ENCODE measurements at regions not wholly inside any gene's neighbourhood (a gene's known extent, or its start where the extent isn't known, plus 50 kb on each side); places are given as distances from the start of the nearest gene placed in this dataset.

DNA sequence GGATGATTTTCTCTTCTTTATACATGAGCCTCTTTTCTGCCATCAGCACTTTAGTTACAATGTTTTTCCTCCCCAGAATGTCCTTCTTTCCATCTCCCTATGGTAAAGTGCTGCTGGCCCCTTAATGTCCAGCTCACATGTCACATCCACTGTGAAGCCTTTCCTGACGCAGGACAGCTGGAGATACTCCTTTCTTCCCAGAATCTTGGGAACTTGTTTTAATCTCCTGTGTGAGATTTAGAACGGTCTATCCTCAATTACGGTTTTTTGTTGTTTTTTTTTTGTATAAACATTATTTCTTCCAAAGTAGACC lies 147.7 kb upstream of the TSC22D2 start:
- Histone ChIP-seq H3K27me3 (no peaks in the 10 kb centered on the region), H3K4me3 (no peak overlapping the region), H3K27ac (peak overlapping the region; percentile 48 to 78 (median 70)), H3K9me3 (no peaks in the 10 kb centered on the region), H3K4me1 (peaks cover 0 to 28% (median 6%) of the 10 kb centered on the region in 4 donors), H3K36me3 (no peaks in the 10 kb centered on the region)
- intact Hi-C loops (cut with DNase I), result no loop called here
- ATAC-seq (no peak), DNase-seq (no peak)
- WGBS (ENCODE audit: insufficient coverage, low coverage, low lambda C conversion rate, missing lambda C conversion rate), result 73% methylated on average over 3 of the region's 3 CpGs
- TF ChIP-seq POLR2A (IDR thresholded peaks at IDR 0.05), result no peak
- TF ChIP-seq, protein P1, sequence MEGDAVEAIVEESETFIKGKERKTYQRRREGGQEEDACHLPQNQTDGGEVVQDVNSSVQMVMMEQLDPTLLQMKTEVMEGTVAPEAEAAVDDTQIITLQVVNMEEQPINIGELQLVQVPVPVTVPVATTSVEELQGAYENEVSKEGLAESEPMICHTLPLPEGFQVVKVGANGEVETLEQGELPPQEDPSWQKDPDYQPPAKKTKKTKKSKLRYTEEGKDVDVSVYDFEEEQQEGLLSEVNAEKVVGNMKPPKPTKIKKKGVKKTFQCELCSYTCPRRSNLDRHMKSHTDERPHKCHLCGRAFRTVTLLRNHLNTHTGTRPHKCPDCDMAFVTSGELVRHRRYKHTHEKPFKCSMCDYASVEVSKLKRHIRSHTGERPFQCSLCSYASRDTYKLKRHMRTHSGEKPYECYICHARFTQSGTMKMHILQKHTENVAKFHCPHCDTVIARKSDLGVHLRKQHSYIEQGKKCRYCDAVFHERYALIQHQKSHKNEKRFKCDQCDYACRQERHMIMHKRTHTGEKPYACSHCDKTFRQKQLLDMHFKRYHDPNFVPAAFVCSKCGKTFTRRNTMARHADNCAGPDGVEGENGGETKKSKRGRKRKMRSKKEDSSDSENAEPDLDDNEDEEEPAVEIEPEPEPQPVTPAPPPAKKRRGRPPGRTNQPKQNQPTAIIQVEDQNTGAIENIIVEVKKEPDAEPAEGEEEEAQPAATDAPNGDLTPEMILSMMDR (IDR thresholded peaks at IDR 0.05), result no peak

- Histone ChIP-seq H3K4me3 (no peak overlapping the region), H3K9me3 (no peaks in the 10 kb centered on the region), H3K27ac (peak overlapping the region; percentile 48 to 78 (median 70)), H3K4me1 (peaks cover 0 to 34% (median 9%) of the 10 kb centered on the region in 4 donors), H3K36me3 (no peaks in the 10 kb centered on the region), H3K27me3 (no peaks in the 10 kb centered on the region)
- WGBS (ENCODE audit: insufficient coverage, low coverage, low lambda C conversion rate, missing lambda C conversion rate), result 17% methylated on average over 5 of the region's 5 CpGs
- DNase-seq (no peak), ATAC-seq (peak; percentile 81 to 89 (median 84))
- TF ChIP-seq POLR2A (IDR thresholded peaks at IDR 0.05), result no peak
- TF ChIP-seq, protein P1 (IDR thresholded peaks at IDR 0.05), result no peak
- intact Hi-C loops (cut with DNase I), result no loop called here
Measured at GRCh38 chr3:150259526-150260397, 148.3 kb upstream of the TSC22D2 start.

- 65% methylated on average over 5 of the region's 5 CpGs for WGBS (ENCODE audit: insufficient coverage, low coverage, low lambda C conversion rate, missing lambda C conversion rate)
- ATAC-seq, result no peak
- intact Hi-C loops (cut with DNase I), result no loop called here
- no peaks in the 10 kb centered on the region for H3K36me3 ChIP-seq
- no peak overlapping the region for H3K4me3 ChIP-seq
- H3K27me3 ChIP-seq, result no peaks in the 10 kb centered on the region
- no peaks in the 10 kb centered on the region for H3K9me3 ChIP-seq
- H3K4me1 ChIP-seq, result peaks cover 0 to 53% (median 16%) of the 10 kb centered on the region in 4 donors
- no peak for DNase-seq
- peak overlapping the region in 1 of 3 donors; percentile 91 for H3K27ac ChIP-seq
- TF ChIP-seq POLR2A (IDR thresholded peaks at IDR 0.05), result no peak
- TF ChIP-seq, protein P1 (IDR thresholded peaks at IDR 0.05), result no peak
Measured at GRCh38 chr3:150256782-150257181, 151.3 kb upstream of the TSC22D2 start.

DNA sequence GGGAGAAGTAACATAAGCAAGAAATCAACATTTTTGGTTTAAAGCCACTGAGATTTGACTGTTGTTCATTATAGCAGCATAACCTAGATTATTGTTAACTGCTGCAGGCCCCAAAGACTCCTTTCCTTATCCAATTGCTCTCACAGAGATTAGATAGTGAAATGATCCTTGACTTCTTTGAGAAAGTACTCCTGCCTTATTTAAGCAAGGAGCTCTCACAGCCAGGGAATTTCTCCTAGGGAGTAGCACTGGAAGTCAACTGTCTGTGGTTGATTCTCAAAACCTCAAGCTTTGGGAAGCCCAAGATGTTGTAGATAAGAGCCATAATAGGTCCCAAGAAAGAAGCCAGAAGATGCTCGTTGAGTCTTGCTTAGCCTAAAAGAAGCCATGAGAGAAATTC lies 151.8 kb upstream of the TSC22D2 start:
- WGBS (ENCODE audit: insufficient coverage, low coverage, low lambda C conversion rate, missing lambda C conversion rate), result 38% methylated on average over 1 of the region's 1 CpG
- peaks cover 0 to 53% (median 16%) of the 10 kb centered on the region in 4 donors for H3K4me1 ChIP-seq
- peak overlapping the region in 1 of 3 donors; percentile 91 for H3K27ac ChIP-seq
- ATAC-seq, result no peak
- no peaks in the 10 kb centered on the region for H3K9me3 ChIP-seq
- DNase-seq, result no peak
- no peaks in the 10 kb centered on the region for H3K27me3 ChIP-seq
- TF ChIP-seq, protein P1 (IDR thresholded peaks at IDR 0.05), result no peak
- TF ChIP-seq POLR2A (IDR thresholded peaks at IDR 0.05), result no peak
- H3K36me3 ChIP-seq, result no peaks in the 10 kb centered on the region
- intact Hi-C loops (cut with DNase I), result no loop called here
- no peak overlapping the region for H3K4me3 ChIP-seq
